ENCODE measurements at regions not wholly inside any gene's neighbourhood (a gene's known extent, or its start where the extent isn't known, plus 50 kb on each side); places are given as distances from the start of the nearest gene placed in this dataset.
"Not testable (repeated sequence)": the region's sequence is repeated elsewhere in the genome, so short reads cannot be mapped to it uniquely, and the experiment has no call there.

DNA sequence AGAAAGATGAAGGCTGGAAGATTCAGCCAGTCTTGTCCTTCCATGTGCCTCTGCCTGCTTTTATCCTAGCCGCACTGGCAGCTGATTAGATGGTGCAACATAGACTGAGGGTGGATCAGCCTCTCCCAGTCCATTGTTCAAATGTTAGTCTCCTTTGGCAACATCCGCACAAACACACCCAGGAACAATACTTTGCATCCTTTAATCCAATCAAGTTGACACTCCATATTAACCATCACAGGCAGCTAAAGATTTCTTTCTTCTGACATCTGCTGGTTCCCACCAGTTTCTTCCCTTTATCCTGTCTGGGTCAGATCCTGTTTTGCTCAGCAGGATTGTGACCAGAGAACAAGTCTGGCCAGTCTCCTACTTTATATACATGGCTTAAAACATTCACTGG lies 276.5 kb upstream of the TYRP1 start:
- Histone ChIP-seq H3K4me3 (no peak overlapping the region), H3K9me3 (replicated peaks in 1 of 3) (no peaks in the 10 kb centered on the region), H3K36me3 (replicated peaks in 1 of 2) (no peaks in the 10 kb centered on the region), H3K4me1 (replicated peaks in 1 of 2) (no peaks in the 10 kb centered on the region), H3K27me3 (no peaks in the 10 kb centered on the region), H3K27ac (no peak overlapping the region)
- intact Hi-C loops (cut with DNase I), result no loop called here
- 86 to 95% (median 91%) methylated on average over 2 of the region's 2 CpGs for WGBS, 4 donors
- no peak for TF ChIP-seq POLR2A (IDR thresholded peaks at IDR 0.05)
- TF ChIP-seq, protein P1, sequence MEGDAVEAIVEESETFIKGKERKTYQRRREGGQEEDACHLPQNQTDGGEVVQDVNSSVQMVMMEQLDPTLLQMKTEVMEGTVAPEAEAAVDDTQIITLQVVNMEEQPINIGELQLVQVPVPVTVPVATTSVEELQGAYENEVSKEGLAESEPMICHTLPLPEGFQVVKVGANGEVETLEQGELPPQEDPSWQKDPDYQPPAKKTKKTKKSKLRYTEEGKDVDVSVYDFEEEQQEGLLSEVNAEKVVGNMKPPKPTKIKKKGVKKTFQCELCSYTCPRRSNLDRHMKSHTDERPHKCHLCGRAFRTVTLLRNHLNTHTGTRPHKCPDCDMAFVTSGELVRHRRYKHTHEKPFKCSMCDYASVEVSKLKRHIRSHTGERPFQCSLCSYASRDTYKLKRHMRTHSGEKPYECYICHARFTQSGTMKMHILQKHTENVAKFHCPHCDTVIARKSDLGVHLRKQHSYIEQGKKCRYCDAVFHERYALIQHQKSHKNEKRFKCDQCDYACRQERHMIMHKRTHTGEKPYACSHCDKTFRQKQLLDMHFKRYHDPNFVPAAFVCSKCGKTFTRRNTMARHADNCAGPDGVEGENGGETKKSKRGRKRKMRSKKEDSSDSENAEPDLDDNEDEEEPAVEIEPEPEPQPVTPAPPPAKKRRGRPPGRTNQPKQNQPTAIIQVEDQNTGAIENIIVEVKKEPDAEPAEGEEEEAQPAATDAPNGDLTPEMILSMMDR (IDR thresholded peaks at IDR 0.05), result no peak
- DNase-seq, result no peak

GRCh38 chr9:12424243-12424642 lies 268.9 kb upstream of the TYRP1 start:
- whole genome bisulfite sequencing, 4 donors, result 57 to 70% (median 63%) methylated on average over 4 of the region's 4 CpGs
- TF ChIP-seq, protein P1 (IDR thresholded peaks at IDR 0.05), result no peak
- TF ChIP-seq POLR2A (IDR thresholded peaks at IDR 0.05), result no peak
- Histone ChIP-seq H3K9me3 (replicated peaks in 1 of 3) (no peaks in the 10 kb centered on the region), H3K27ac (no peak overlapping the region), H3K4me1 (replicated peaks in 1 of 2) (no peaks in the 10 kb centered on the region), H3K27me3 (no peaks in the 10 kb centered on the region), H3K36me3 (replicated peaks in 1 of 2) (no peaks in the 10 kb centered on the region), H3K4me3 (no peak overlapping the region)
- no peak for DNase-seq
- intact Hi-C loops (cut with DNase I), result no loop called here

DNA sequence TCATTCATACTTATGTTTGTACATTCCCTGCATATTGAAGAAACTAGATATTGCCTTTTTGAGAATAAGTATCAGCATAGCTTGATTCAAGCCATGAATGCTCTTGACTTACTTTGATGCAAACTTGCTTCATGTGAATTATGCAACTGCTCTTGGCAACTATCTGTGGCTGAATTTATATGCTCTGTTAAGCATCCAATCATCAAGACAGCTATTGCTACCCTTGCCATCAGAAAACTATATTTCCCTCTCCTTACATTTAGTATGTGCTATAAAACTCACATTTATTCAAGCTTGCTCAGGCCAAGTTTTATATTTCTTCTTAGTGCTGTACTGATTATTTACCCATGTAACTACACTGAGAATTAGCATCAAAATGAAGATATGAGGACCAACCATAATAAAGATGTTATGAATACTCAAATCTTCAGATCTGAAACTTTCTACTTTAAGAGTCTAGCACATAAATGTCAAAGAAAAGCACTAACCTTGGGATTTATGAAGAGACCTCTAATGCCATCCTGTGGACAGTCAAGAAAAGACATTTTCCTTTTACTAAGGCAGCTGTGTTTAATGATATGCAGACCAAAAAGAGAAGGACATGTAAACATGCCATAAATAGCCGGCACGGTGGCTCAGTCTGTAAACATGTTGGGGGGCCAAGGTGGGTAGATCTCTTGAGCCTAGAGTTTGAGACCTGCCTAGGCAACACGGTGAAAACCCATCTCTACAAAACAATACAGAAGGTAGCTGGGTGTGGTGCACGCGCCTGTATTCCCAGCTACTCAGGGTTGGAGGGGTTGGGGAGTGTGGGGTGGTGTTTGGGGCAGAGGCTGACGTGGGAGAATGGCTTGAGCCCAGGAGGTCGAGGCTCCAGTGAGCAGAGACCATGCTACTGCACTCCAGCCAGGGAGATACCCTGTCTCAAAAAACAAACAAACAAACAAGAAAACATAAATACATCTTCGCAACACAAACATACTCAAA lies 267.0 kb upstream of the TYRP1 start:
- Histone ChIP-seq H3K27me3 (no peaks in the 10 kb centered on the region), H3K4me3 (no peak overlapping the region), H3K9me3 (replicated peaks in 1 of 3) (no peaks in the 10 kb centered on the region), H3K4me1 (replicated peaks in 1 of 2) (no peaks in the 10 kb centered on the region), H3K36me3 (replicated peaks in 1 of 2) (no peaks in the 10 kb centered on the region), H3K27ac (no peak overlapping the region)
- intact Hi-C loops (cut with DNase I), result no loop called here
- DNase-seq, result no peak
- WGBS, 4 donors, result 41 to 56% (median 48%) methylated on average over 8 of the region's 8 CpGs
- TF ChIP-seq POLR2A (IDR thresholded peaks at IDR 0.05), result no peak
- TF ChIP-seq, protein P1 (IDR thresholded peaks at IDR 0.05), result no peak

DNA sequence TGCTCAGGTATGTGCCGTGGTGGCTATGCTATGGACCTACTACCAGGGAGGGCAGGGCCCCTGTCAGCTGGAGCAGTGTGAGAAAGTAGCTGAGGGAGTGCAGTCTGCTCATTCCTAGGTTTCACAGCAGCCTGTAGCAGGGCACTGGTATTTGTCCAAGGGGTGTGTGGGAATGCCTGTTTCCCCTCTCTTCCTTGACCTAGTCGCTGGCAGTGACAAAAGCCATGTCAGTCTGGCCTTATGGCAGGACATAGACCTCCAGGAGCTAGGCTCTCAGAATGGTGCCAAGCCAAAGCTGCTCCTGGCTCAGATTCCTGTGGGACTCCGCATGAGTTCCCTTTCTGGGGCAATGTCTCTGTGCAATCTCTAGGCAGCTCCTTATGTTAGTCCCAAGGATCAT lies 253.9 kb upstream of the TYRP1 start:
- no peak for DNase-seq
- Histone ChIP-seq H3K36me3 (replicated peaks in 1 of 2) (no peaks in the 10 kb centered on the region), H3K27me3 (no peaks in the 10 kb centered on the region), H3K4me3 (no peak overlapping the region), H3K27ac (no peak overlapping the region), H3K9me3 (replicated peaks in 1 of 3) (no peaks in the 10 kb centered on the region), H3K4me1 (replicated peaks in 1 of 2) (no peaks in the 10 kb centered on the region)
- WGBS, 4 donors, result 76 to 84% (median 82%) methylated on average over 3 of the region's 3 CpGs
- intact Hi-C loops (cut with DNase I), result no loop called here
- TF ChIP-seq, protein P1 (IDR thresholded peaks at IDR 0.05), result no peak
- no peak for TF ChIP-seq POLR2A (IDR thresholded peaks at IDR 0.05)

GRCh38 chr9:12441080-12441479 lies 252.1 kb upstream of the TYRP1 start:
- H3K27ac ChIP-seq; H3K27me3 ChIP-seq; H3K4me1 ChIP-seq (replicated peaks in 1 of 2); intact Hi-C loops (cut with DNase I); H3K36me3 ChIP-seq (replicated peaks in 1 of 2); DNase-seq; H3K9me3 ChIP-seq (replicated peaks in 1 of 3); H3K4me3 ChIP-seq: not testable (repeated sequence)
- 75 to 83% (median 79%) methylated on average over 6 of the region's 6 CpGs for WGBS, 4 donors
